HEK293 (cell line): ENCODE measurements at regions not wholly inside any gene's neighbourhood (a gene's known extent, or its start where the extent isn't known, plus 50 kb on each side); places are given as distances from the start of the nearest gene placed in this dataset.

ENCODE experiments used
- CTCF ChIA-PET: fragments of 350-600 bp; formaldehyde crosslinking; extraction: SDS; loops from one replicate; lab custom pipeline; 2021; ENCODE audit warnings: antibody characterized with exemption; lab: Yijun Ruan, JAX
- POLR2A ChIA-PET: fragments of 300-600 bp; formaldehyde crosslinking; extraction: SDS; loops from one replicate; lab custom pipeline; 2020; ENCODE audit warnings: antibody characterized with exemption, inconsistent platforms; lab: Yijun Ruan, JAX
- H3K27ac ChIP-seq: fragments of 200-500 bp; sonication (Bioruptor generic); 2 replicates; pipeline ENCODE4 v1.5.1; 2014; ENCODE audit warnings: low read depth, low read length, control low read depth, inconsistent platforms; ENCODE audit errors: extremely low read depth
- H3K36me3 ChIP-seq, 2 experiments: fragments of 200-500 bp in 1 of 2; sonication (Bioruptor generic) in 1 of 2; 1 replicate in 1 of 2; 2 replicates in 1 of 2; pipeline ENCODE4 v1.5.1; 2014 to 2017; ENCODE audit warnings: inconsistent platforms in 2 of 2, low read length in 2 of 2; ENCODE audit not compliant: control insufficient read depth in 2 of 2, insufficient read depth in 1 of 2
- H3K4me1 ChIP-seq: fragments of 200-500 bp; sonication (Bioruptor generic); 2 replicates; pipeline ENCODE4 v1.5.1; 2014; ENCODE audit warnings: mild to moderate bottlenecking, low read length, inconsistent platforms; ENCODE audit not compliant: control insufficient read depth, insufficient read depth
- H3K4me3 ChIP-seq: 2 replicates; pipeline ENCODE4 v1.5.1; 2011; ENCODE audit warnings: low read depth, mild to moderate bottlenecking, control low read depth, low read length, moderate library complexity
- H3K9me3 ChIP-seq: fragments of 200-500 bp; sonication (Bioruptor generic); 2 replicates; pipeline ENCODE4 v1.5.1; 2014; ENCODE audit warnings: low read depth, low read length, inconsistent platforms; ENCODE audit not compliant: control insufficient read depth, insufficient read depth
- HOXD13 ChIP-seq: sonication (generic); formaldehyde crosslinking; IDR thresholded peaks from 2 replicates; pipeline ENCODE4 v1.8.0; 2022; ENCODE audit warnings: missing genetic modification reagents, borderline replicate concordance
- KLF10 ChIP-seq: fragments of 450-650 bp; IDR thresholded peaks from 2 replicates; pipeline ENCODE4 v1.5.1; 2018; ENCODE audit warnings: missing biosample characterization, mild to moderate bottlenecking, missing genetic modification characterization
- MYNN ChIP-seq: fragments of 450-650 bp; formaldehyde crosslinking; IDR thresholded peaks from 2 replicates; pipeline ENCODE4 v1.5.1; 2016; ENCODE audit warnings: missing biosample characterization, missing genetic modification characterization, borderline replicate concordance
- REST ChIP-seq: fragments of 450-650 bp; formaldehyde crosslinking; IDR thresholded peaks from 2 replicates; pipeline ENCODE4 v1.5.1; 2016; ENCODE audit warnings: missing biosample characterization, missing genetic modification characterization
- SALL2 ChIP-seq: fragments of 450-650 bp; formaldehyde crosslinking; IDR thresholded peaks from 2 replicates; pipeline ENCODE4 v1.5.0; 2017; ENCODE audit warnings: missing biosample characterization, mild to moderate bottlenecking, missing genetic modification characterization, borderline replicate concordance
- ZBTB49 ChIP-seq: fragments of 450-650 bp; formaldehyde crosslinking; IDR thresholded peaks from 2 replicates; pipeline ENCODE4 v1.5.1; 2016; ENCODE audit warnings: missing biosample characterization, missing genetic modification characterization, low read depth
- ZNF132 ChIP-seq: fragments of 450-650 bp; formaldehyde crosslinking; IDR thresholded peaks from 2 replicates; pipeline ENCODE4 v1.5.1; 2017; ENCODE audit warnings: missing biosample characterization, missing genetic modification characterization, borderline replicate concordance
- ZNF138 ChIP-seq: fragments of 450-650 bp; formaldehyde crosslinking; IDR thresholded peaks from 2 replicates; pipeline ENCODE4 v1.5.1; 2016; ENCODE audit warnings: missing biosample characterization, missing genetic modification characterization, borderline replicate concordance
- ZNF140 ChIP-seq: fragments of 450-650 bp; formaldehyde crosslinking; IDR thresholded peaks from 2 replicates; pipeline ENCODE4 v1.5.1; 2016; ENCODE audit warnings: missing biosample characterization, missing genetic modification characterization
- ZNF157 ChIP-seq: fragments of 450-650 bp; formaldehyde crosslinking; IDR thresholded peaks from 2 replicates; pipeline ENCODE4 v1.5.1; 2016; ENCODE audit warnings: missing biosample characterization, missing genetic modification characterization
- ZNF529 ChIP-seq: fragments of 450-650 bp; formaldehyde crosslinking; IDR thresholded peaks from 2 replicates; pipeline ENCODE4 v1.5.1; 2017; ENCODE audit warnings: missing genetic modification characterization, missing biosample characterization; ENCODE audit not compliant: insufficient replicate concordance
- ZNF660 ChIP-seq: fragments of 450-650 bp; IDR thresholded peaks from 2 replicates; pipeline ENCODE4 v1.5.1; 2018; ENCODE audit warnings: missing biosample characterization, mild to moderate bottlenecking, missing genetic modification characterization
- ZNF704 ChIP-seq: fragments of 450-650 bp; formaldehyde crosslinking; IDR thresholded peaks from 2 replicates; pipeline ENCODE4 v1.5.1; 2016; ENCODE audit warnings: missing biosample characterization, missing genetic modification characterization

- H3K9me3 ChIP-seq = no peaks in the 10 kb centered on the region
- ChIA-PET POLR2A (no interaction called here), CTCF (interaction anchor here (0.6 to 1.2 kb wide), 3 partner anchors 53 to 232 kb away, joined by 3 read pairs; no protein-coding TSS in a partner anchor)
- H3K4me1 ChIP-seq = no peaks in the 10 kb centered on the region
- TF ChIP-seq ZNF157 = no peak
- no peak for TF ChIP-seq ZNF138
- no peak for TF ChIP-seq ZNF660 (tag by site-specific recombination)
- TF ChIP-seq ZNF140 = no peak
- TF ChIP-seq REST (tag by site-specific recombination) = no peak
- no peak for TF ChIP-seq ZBTB49 (tag by site-specific recombination)
- TF ChIP-seq HOXD13 (CRISPR knock-in tag) = no peak
- no peaks in the 10 kb centered on the region for H3K36me3 ChIP-seq
- no peak overlapping the region for H3K27ac ChIP-seq
- no peak overlapping the region for H3K4me3 ChIP-seq
These were observed 796.3 kb upstream of the MAP3K7 start for GRCh38 chr6:91383207-91383606.

- H3K27ac ChIP-seq = no peak overlapping the region
- H3K4me1 ChIP-seq = peaks cover 3% of the 10 kb centered on the region; the same call in 1 of the 2 replicates
- H3K4me3 ChIP-seq = no peak overlapping the region
- TF ChIP-seq ZNF132 (tag by site-specific recombination) = no peak
- TF ChIP-seq SALL2 (tag by site-specific recombination) = no peak
- no peak for TF ChIP-seq MYNN (tag by site-specific recombination)
- TF ChIP-seq ZNF529 (tag by site-specific recombination) = no peak
- TF ChIP-seq KLF10 = no peak
- TF ChIP-seq REST (tag by site-specific recombination) = no peak
- no peak for TF ChIP-seq ZNF704 (tag by site-specific recombination)
- POLR2A ChIA-PET = no interaction called here
- no peaks in the 10 kb centered on the region for H3K9me3 ChIP-seq
- CTCF ChIA-PET = interaction anchor here (0.6 kb wide), 1 partner anchor 28 kb away, joined by 3 read pairs; no protein-coding TSS in a partner anchor
- no peaks in the 10 kb centered on the region for H3K36me3 ChIP-seq
These were observed 789.8 kb upstream of the MAP3K7 start for GRCh38 chr6:91376686-91377085.
